ENCODE measurements at regions not wholly inside any gene's neighbourhood (a gene's known extent, or its start where the extent isn't known, plus 50 kb on each side); places are given as distances from the start of the nearest gene placed in this dataset.

DNA sequence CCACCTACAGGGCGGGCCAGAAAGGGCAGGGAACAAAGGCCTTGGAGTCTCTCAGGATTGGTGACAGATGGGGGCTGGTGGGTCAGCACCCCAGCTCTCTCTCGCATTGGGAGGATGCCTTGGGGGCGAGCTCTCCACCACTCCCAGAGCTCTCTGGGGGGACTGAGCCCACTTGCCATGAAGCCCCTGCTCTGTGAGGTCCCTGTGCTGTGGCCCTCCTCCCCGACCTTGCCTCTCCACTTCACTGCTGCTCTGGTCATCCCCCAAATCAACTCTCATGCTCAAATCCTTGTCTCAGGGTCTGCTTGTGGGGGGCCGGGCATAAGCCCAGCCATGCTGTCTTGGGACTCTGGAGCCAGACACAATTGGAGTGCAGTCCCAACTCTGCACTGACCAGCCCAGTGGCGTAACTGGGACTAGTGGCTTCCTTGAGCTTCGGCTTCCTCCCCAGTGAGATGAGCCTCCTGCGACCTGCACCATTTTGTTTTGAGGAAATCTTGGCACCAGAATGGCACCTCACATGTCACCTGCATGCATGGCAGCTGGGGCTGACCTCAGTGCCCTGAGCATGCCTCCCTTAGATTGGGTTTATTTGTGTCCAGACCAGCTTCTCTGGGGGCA is 184.5 kb downstream of the IRF8 start:
- intact Hi-C loops (cut with micrococcal nuclease) = no loop called here
- ChIA-PET CTCF (interaction anchor here (1.1 kb wide), 1 partner anchor 10 kb away, joined by 4 read pairs; no protein-coding TSS in a partner anchor), RAD21 (ENCODE audit: low non-redundant PET in 1 of 2, low total read pairs in 2 of 2, uncharacterized antibody in 2 of 2, unreplicated experiment in 2 of 2) (no interaction called here), POLR2A (interaction anchor here (0.6 kb wide), 1 partner anchor 9 kb away, joined by 5 read pairs; no protein-coding TSS in a partner anchor)
- Histone ChIP-seq H3K79me2 (ENCODE audit: insufficient read depth, low read length) (no peaks in the 10 kb centered on the region), H3K4me1 (ENCODE audit: control insufficient read depth in 1 of 2, insufficient read depth in 2 of 2, low read length in 2 of 2) (no peaks in the 10 kb centered on the region), H3K36me3 (ENCODE audit: control insufficient read depth in 1 of 2, insufficient read depth in 2 of 2, low read length in 2 of 2) (no peaks in the 10 kb centered on the region), H4K20me1 (ENCODE audit: insufficient read depth) (no peaks in the 10 kb centered on the region), H3K9ac (ENCODE audit: low read length) (no peak overlapping the region), H3K4me3 (replicated peaks in 1 of 2; ENCODE audit: low read depth in 1 of 2, low read length in 2 of 2) (no peak overlapping the region), H3K9me2 (ENCODE audit: insufficient read depth) (no peaks in the 10 kb centered on the region), H3K4me2 (ENCODE audit: low read length) (no peak overlapping the region), H2AFZ (ENCODE audit: low read depth, low read length, poor library complexity, severe bottlenecking) (no peak overlapping the region), H3K27me3 (ENCODE audit: insufficient read depth, low read length) (peaks cover 23% of the 10 kb centered on the region; the same call in 1 of the 2 replicates), H3K27ac (ENCODE audit: low read depth, low read length) (no peak overlapping the region), H3K9me3 (ENCODE audit: control insufficient read depth in 1 of 2, insufficient read depth in 1 of 2, low read depth in 1 of 2, low read length in 2 of 2) (no peaks in the 10 kb centered on the region)
- TF ChIP-seq, protein P1, sequence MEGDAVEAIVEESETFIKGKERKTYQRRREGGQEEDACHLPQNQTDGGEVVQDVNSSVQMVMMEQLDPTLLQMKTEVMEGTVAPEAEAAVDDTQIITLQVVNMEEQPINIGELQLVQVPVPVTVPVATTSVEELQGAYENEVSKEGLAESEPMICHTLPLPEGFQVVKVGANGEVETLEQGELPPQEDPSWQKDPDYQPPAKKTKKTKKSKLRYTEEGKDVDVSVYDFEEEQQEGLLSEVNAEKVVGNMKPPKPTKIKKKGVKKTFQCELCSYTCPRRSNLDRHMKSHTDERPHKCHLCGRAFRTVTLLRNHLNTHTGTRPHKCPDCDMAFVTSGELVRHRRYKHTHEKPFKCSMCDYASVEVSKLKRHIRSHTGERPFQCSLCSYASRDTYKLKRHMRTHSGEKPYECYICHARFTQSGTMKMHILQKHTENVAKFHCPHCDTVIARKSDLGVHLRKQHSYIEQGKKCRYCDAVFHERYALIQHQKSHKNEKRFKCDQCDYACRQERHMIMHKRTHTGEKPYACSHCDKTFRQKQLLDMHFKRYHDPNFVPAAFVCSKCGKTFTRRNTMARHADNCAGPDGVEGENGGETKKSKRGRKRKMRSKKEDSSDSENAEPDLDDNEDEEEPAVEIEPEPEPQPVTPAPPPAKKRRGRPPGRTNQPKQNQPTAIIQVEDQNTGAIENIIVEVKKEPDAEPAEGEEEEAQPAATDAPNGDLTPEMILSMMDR (IDR thresholded peaks at IDR 0.05 in 2 of 3, conservative IDR thresholded peaks at IDR 0.05 in 1 of 3; ENCODE audit: borderline replicate concordance in 1 of 3, insufficient read depth in 1 of 3, low read depth in 2 of 3, low read length in 2 of 3) = 0 out of 6 replicates have a peak, but pooled peaks of 1 of the 3 experiments have one; percentile 16
- TF ChIP-seq ELF1 (IDR thresholded peaks at IDR 0.05; ENCODE audit: borderline replicate concordance, low read depth) = no peak
- BruUV-seq (replicated peaks) = no TSS peak
- ATAC-seq = no peak
- no peak for DNase-seq (ENCODE audit: low read depth, low spot score)

DNA sequence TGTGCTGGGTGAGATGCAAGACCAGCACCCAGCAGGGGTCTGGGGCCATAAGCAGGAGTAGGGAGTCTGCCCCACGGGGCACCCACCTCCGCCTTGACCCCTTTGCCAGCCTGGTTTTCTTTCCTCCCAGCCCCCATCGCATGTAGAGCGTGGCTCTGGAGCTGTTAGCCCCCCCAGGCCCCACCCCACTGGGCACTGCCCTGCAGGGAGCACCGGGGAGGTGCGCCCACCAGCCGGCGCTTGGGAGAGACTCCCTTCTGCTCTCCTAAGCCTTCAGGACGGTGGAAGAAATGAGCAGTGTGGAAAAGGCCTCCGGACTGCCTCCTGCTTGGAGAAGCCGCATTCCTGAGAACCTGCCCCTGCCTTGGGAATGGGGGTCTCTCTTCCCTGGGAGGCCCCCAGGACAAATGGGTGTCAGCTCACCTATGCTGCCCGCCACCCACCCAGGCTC is 186.2 kb downstream of the IRF8 start:
- ATAC-seq (no peak), DNase-seq (ENCODE audit: low read depth, low spot score) (no peak)
- Histone ChIP-seq H3K4me3 (replicated peaks in 1 of 2; ENCODE audit: low read depth in 1 of 2, low read length in 2 of 2) (no peak overlapping the region), H4K20me1 (ENCODE audit: insufficient read depth) (no peaks in the 10 kb centered on the region), H3K79me2 (ENCODE audit: insufficient read depth, low read length) (no peaks in the 10 kb centered on the region), H3K9ac (ENCODE audit: low read length) (no peak overlapping the region), H3K4me1 (ENCODE audit: control insufficient read depth in 1 of 2, insufficient read depth in 2 of 2, low read length in 2 of 2) (no peaks in the 10 kb centered on the region), H3K27ac (ENCODE audit: low read depth, low read length) (no peak overlapping the region), H3K27me3 (ENCODE audit: insufficient read depth, low read length) (peaks cover 14% of the 10 kb centered on the region; the same call in 1 of the 2 replicates), H3K9me2 (ENCODE audit: insufficient read depth) (no peaks in the 10 kb centered on the region), H3K4me2 (ENCODE audit: low read length) (no peak overlapping the region), H3K9me3 (ENCODE audit: control insufficient read depth in 1 of 2, insufficient read depth in 1 of 2, low read depth in 1 of 2, low read length in 2 of 2) (no peaks in the 10 kb centered on the region), H2AFZ (ENCODE audit: low read depth, low read length, poor library complexity, severe bottlenecking) (no peak overlapping the region), H3K36me3 (ENCODE audit: control insufficient read depth in 1 of 2, insufficient read depth in 2 of 2, low read length in 2 of 2) (no peaks in the 10 kb centered on the region)
- intact Hi-C loops (cut with micrococcal nuclease) = no loop called here
- RAD21 ChIA-PET (ENCODE audit: low non-redundant PET in 1 of 2, low total read pairs in 2 of 2, uncharacterized antibody in 2 of 2, unreplicated experiment in 2 of 2) = no interaction called here
- no TSS peak for BruUV-seq (replicated peaks)
- POLR2A ChIA-PET = no interaction called here
- CTCF ChIA-PET = no interaction called here
- TF ChIP-seq SIN3A (IDR thresholded peaks at IDR 0.05; ENCODE audit: low read depth) (no peak), FOSL1 (IDR thresholded peaks at IDR 0.05; ENCODE audit: low read depth) (no peak), RAD21 (IDR thresholded peaks at IDR 0.05; ENCODE audit: low read depth) (no peak)
